Left renal pelvis (tissue), 4 donors: ENCODE measurements at regions not wholly inside any gene's neighbourhood (a gene's known extent, or its start where the extent isn't known, plus 50 kb on each side); places are given as distances from the start of the nearest gene placed in this dataset.
"Not testable (repeated sequence)": the region's sequence is repeated elsewhere in the genome, so short reads cannot be mapped to it uniquely, and the experiment has no call there.

ENCODE experiments used
- DNase-seq, 4 donors: peaks; one replicate each; pipeline ENCODE4 v3.0.0-alpha.2; 2013; ENCODE audit warnings: low read depth in 4 of 4, low spot score in 3 of 4

DNA sequence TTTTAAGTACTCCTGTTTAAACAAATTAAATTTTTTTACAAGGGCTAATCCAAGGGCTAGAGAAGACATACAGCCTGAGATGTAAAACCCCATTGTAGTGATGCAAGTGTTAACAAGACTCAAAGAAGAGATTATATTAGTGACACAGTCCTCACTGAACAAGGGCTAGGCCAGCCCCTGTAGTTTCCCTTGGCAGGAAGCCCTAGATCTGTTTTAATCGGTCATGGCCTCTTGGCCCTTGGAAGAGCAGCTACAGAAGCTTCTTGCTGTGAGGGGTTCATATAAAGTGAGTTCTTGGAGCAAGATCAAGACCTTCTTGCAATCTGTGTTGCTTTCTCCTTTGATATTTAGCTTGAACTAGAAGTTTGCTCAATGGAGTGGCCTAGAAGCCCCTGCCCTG lies 1339.4 kb downstream of the XPNPEP1 start:
- no peak for DNase-seq

DNA sequence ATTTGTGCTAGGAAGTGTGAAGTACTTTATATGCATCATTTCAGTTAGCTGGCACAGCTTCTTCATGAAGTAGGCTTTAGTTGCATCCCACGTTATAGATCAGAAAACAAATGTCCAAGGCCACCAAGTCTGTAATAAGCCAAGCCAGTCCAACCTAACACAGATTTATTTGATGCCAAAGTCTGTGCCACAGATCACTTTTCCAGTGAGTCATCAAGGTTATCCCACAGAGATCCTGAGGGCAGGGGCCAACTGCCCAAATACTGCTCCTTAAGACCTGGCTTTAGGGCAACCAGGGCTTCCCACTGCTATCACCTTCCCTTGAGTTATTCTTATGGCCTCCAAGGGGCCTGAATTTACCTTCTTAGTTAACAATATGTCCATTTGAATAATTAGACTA lies 1340.4 kb downstream of the XPNPEP1 start:
- DNase-seq = no peak

DNA sequence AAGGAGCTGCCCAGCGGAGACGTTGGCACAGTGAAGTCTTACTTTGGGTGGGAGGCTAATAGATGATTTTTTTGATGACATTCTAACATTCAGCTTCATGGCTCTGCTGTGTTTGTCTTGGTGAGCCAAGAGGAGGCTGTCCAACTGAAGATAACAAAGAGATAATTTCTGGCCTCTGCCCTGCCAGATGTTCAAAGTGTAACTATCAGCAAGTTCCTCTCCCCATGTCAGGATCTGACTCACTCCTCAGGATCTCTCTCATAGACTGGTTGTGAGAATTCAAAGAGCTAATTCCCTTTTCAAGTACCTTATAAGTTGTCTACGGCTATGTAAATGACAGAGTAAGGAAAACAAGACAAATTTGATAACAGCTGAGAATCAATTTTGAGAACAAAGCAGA lies 1340.9 kb downstream of the XPNPEP1 start:
- no peak for DNase-seq

DNA sequence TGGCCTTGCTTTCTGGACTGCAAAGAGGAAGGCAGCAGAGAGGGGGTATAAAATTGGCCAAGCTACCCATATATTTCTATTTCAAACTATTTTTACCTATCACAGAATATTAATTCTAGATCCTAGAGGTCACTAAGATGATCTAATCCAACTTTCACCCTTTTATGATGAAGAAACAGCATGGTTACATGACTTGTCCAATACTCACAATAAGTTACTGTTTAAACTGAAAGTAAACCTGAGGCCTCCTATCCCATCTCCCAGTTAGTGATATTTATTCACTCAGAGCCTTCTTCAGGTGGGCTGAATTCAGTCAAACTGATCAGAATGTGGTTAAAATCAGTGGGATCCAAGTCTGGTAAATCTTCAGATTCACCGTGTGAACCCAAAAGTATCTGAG lies 1345.1 kb downstream of the XPNPEP1 start:
- DNase-seq = no peak

DNA sequence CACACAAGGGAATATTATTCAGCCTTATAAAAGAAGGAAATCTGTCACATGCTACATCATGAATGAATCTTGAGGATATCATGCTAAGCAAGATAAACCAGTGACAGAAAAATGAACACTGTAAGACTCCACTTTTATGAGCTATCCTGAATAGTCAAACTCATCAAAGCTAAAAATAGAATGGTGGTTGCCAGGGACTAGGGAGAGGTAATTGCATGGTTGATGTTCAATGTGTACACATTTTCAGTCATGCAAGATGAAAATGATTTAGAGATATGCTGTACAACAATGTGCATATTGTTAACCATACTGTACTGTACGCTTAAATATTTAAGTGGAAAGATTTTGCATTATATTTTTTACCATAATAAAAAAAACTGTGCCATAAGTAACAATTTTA lies 1349.1 kb downstream of the XPNPEP1 start:
- DNase-seq = no peak

DNA sequence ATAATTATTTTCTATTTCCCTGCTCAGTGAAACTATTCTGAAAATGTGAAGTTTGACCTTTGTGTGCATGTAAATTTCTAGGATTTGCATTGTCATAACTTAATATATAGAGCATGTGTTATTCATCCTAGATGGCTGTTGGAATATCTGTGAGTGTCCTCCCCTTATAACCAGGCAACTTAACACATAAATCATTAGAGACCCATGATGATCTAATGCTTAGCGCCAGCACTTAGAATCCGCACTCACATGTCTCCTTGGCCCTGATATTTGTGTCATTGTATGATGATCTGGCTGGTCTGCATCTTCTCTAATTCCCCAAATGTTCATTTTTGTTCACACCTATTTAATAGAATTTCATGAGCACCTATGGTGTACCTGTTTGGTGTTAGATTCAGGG lies 1354.5 kb downstream of the XPNPEP1 start:
- DNase-seq = no peak

DNA sequence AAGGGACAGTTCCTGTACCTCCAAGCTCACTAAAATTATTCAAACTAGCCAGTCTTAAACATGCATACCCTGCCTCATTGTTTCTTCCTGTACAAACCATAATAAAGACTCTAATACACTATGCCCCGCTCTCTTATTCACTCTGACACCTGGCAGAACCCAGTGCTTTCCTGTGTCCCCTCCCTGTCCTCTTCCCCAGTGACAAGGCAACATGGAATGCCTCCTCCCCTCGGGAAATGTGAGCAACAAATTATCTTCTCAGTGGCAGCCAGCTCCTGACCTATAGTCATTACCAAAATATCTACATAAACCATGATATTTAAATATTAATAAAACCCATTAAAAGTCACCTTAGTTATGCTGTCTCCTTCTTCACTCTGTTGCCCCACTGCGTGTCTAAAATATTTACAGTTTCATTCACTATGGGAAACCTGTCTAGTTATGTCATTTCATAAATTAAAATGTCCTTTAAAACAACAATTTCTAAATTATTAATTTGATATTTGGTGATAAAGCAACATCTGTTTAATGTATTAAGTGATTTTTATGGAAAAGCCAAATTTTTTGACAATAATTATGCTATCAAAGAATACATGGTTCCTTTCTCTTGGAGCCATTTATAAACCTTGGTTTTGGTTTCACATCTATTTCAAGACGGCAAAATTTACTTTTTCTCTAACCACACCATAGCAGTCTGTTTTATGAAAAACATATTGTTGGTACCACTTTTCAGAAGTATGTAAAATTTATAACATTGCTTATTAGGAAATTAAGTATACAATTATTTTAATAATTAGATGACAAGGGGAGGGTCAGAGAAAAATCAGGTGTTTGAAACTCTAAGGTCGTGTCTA lies 1355.2 kb downstream of the XPNPEP1 start:
- DNase-seq = no peak

DNA sequence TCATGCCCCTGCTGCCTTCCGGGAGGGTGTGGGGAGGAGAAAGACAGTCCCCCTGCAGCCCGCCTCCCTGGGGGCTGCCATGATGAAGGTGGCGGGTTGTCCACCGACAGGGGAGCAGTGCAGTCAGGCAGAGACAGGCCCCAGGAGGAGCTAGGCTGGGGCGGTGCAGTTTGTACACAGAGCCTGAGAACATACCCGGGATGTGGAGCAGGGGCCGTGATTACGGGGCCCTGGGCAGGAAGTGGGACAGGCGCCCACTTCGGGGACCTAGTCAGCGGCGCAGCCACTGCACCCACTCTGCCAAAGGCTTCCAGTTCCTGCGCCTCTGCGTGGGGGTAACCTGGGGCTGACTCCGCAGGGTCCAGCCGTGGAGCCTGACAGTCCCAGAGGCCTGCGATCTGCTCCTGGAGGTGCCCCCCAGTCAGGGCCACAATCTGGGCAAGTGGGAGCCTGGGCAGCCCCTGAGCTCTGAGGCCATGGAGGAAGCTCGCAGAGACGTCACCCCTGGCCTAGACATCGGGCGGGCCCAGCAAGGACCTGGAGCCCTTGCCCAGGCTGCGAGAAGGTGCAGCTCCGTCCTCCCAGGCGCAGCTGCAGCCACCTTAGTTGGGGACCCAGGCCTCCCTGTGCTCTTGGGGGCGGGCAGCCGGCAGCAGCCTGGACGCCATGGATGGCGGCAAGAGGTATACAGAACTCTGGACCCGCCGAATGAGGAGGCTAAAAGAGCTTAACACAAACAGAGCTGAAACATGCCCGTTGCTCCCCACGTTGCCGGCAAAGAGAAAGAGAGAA lies 1356.8 kb downstream of the XPNPEP1 start:
- DNase-seq = no peak

DNA sequence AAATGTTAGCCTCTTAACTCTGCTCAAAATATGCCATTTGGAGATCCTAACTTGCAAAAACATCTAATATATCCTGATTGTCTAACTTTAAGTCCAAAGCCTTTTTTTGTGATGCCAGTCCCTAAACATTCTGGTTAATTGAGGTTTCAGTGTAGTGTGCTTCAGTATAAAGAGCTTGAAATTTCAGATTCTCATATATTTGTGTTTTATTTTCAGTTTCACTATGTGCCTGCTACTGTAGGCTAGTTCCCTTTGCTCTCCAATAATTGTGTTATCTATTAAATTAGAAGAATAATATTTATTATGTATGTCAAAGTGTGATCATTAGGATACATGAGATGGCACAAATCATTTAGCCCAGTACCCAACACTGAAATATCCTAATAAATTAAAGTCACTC lies 1361.2 kb downstream of the XPNPEP1 start:
- no peak for DNase-seq

DNA sequence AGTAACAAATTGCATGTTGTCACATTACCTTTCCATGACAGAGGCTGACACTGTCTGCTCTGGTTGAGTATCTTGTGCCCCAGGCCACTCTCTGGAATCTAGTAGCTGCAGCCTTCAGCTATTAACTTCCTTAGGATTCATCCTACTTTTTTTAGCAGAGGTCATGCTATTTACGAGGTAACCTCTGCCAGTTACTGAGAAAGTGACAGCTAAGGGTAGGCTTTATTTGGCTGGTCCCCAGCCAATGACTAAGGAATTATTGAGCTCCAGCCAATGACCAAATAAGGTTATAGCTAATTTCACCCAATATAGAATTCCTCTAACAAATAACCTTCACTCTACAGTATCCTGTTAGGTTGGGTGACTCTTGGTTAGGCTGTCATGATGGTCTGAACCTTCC lies 1361.7 kb downstream of the XPNPEP1 start:
- DNase-seq = no peak

DNA sequence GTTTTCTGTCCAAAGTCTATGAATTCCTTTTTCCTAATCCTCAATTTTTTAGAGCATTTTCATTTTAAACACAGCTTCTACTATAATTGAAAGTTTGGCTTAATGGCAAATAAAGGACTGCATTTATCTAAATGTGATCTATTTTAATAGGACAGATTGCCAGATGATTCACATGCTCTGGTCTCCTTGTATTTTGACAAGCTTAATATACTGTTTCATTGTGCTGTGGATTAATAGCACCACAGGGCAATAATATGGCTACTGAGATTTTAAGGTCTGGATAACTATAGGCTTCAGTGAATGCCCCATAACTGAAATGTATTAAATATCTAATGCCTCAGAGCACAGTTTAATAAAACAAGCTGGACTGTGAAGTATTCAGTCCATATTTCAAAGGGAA lies 1362.8 kb downstream of the XPNPEP1 start:
- DNase-seq = no peak

DNA sequence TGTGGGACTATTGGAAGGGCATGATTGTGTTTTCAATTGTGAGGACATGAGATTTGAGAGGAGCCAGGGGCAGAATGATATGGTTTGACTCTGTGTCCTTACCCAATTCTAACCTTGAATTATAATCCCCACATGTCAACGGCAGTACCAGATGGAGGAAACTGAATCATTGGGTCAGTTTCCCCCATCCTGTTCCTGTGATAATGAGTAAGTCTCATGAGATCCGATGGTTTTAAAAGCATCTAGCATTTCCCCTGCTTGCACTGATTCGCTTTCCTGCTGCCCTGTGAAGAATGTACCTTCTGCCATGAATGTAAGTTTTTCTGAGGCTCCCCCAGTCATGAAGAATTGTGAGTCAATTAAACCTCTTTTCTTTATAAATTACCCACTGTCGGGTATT lies 1367.1 kb downstream of the XPNPEP1 start:
- DNase-seq = no peak

DNA sequence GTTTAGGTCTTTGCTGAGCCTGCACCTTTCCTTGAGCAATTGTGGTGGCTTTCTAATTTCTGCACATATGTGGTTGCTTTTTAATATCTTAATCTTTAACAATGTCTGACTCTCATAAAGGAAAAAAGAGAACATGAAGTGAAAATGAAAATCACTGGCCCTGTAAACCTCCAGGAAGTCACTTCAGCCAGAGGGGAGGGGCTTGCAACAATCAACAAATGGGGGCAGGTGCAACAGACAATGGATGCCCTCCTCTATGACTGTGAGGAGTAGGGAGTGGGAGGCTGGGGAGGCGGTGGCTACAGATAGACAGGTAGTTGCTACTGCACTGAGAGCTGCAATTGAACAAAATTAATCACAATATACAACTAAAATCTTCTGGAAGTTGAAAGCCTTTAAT lies 1377.4 kb downstream of the XPNPEP1 start:
- no peak for DNase-seq

DNA sequence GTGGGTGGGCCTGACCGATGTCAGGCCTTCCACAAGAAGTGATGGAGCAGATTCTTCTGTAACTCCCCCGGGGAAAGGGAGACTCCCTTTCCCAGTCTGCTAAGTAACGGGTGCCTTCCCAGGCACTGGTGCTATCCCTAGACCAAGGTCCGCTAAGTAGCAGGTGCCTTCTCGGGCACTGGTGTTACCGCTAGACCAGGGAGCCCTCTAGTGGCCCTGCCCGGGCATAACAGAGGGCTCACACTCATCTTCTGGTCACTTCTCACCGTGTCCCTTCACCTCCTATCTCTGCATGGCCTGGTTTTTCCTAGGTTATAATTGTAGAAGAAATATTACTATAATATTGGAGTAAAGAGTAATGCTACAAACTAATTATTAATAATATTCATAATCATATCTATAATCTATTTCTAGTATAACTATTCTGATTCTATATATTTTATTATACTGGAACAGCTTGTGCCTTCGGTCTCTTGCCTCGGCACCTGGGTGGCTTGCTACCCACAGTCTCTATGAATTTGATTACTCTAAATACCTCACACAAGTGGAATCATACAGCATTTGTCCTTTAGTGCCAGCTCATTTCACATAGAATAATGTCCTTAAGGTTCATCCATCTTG lies 1378.7 kb downstream of the XPNPEP1 start:
- peak in 3 of 4 donors; percentile 21 to 37 (median 34) for DNase-seq

DNA sequence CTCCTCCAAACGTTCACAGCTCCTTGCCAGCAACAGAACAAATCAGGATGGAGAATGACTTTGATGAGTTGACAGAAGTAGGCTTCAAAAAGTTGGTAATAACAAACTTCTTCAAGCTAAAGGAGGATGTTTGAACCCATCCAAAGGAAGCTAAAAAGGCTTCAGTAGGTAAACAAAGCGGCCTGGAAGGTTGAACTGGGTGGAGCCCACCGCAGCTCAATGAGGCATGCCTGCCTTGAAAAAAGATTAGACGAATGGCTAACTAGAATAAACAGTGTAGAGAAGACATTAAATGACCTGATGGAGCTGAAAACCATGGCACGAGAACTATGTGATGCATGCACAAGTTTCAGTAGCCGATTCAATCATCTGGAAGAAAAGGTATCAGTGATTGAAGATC lies 1369.0 kb upstream of the SORCS1 start:
- not testable (repeated sequence) for DNase-seq

DNA sequence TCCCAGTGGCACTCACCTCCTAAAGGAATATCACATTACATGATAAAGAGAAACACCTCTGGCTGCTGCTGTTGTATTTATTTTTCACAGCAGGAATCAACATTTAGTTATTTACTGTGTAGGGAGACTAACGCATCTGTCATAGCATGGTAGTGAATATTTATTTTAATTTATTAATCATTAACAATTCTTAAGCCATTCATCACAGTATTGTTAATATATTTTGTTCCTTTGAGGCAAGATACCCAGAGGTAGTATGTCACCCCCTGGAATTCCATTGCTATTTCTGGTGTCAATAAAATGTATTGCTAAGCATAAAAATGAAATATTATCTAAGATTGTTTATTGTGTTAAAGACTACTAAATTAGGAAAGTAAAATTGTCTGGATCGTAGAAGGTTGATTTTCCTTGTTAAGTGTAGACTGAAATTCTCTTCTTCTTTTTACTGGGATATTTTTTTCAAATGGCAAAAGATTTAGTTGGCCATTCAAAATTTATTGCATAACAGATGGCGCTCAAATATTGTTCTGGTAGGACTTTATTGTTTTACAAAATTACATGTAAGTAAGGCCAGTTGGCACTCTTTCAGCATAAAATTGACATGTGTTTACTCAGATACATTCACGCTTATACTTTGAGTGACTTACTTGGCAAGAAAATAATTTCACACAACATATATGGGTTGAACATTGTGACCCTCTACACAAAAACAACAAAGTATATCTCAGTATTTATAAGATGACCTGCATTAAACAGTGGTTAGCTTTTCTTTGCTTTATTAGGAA lies 1358.7 kb upstream of the SORCS1 start:
- no peak for DNase-seq

DNA sequence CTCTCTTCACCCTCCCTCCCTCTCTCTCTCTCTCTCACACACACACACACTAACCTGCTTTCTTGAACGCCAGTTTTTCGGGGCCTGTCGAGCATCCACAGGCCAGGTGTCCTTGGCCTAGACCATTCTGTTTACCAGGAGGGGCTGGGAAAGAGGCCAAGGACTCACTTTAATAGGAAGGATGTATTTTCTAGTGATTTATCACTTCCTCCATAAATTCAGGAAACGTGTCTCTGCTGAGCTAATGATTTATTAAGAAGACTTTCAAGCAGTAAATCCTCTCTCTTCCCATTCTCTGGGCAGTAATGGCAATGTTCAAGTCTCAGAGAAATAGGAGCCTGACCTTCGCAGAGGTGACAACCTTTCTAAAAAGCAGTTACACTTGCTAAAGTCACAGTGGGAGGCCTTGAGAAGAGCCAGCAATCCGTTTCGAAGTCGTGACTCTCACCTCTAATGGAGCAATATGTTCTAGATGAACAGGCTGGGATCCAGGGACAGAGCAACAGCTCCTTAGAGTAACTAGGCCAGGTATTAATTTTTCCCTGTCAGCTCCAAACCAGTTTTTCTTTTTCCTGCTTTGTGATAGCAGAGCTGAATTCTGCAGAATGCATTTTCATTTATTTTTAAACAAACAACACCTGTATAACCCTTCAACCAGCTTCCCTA lies 1357.5 kb upstream of the SORCS1 start:
- DNase-seq = peak in 1 of 4 donors; percentile 29

DNA sequence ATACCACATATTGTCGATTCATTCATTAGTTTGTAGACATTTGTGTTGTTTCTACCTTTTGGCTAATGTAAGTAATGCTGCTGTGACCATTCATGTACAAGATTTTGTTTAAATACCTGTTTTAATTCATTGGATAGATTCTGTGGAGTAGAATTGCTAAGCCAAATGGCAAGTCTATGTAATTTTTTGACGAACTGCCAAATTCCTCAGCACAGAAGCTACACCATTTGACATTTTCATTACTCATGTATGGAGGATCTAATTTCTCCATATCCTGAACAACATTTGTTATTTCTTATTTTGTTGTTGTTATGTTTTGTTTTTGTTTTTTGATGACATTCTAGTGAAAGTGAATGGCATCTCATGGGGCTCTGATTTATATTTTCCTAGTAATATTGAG lies 1351.3 kb upstream of the SORCS1 start:
- DNase-seq = no peak

DNA sequence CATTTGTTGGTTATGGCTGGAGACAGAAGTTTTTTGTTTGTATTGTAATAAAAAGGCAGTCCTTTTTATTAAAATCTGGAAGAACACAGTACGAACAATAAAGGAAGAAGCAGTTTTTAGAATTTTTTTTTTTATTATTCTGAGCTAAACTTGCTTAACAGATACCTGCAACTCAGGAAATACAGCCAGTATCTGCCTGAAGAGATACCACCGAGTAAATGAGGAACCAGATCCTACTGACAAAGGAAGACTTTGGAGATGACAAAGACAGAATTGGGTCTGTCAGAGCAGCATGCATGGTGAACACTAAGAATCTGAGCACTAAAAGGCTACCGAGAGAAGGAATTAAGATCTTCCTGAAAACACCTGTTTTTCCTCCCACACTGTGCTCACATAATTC lies 1335.9 kb upstream of the SORCS1 start:
- DNase-seq = no peak

DNA sequence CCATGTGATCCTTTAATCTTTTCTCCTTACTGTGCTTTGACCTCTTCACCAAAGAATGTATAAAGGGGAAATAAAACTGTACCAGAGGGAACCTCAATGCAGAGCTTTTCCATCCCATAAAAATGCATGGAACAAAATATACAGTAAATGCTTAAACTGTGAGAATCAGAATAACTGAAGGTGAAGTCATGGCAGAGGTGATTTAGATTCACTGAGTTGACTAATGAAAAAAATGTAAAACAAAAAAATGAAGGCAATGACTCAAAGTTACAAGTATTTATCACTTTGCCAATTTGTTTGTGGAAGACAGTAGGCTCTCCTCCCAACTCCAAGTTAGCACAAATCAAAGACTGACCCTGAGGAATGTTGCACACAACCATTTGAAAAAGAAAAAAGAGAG lies 1331.6 kb upstream of the SORCS1 start:
- DNase-seq = no peak
